CD4-positive, alpha-beta T cell treated with Interleukin-4 for 1 hour (primary cell): ENCODE measurements at regions not wholly inside any gene's neighbourhood (a gene's known extent, or its start where the extent isn't known, plus 50 kb on each side); places are given as distances from the start of the nearest gene placed in this dataset.

Experiments used
- DNase-seq, 2 donors: peaks; one replicate each; pipeline ENCODE4 v3.0.0-alpha.2; 2020 to 2022

- no peak for DNase-seq
Observed at GRCh38 chr3:148089171-148089570, 608.5 kb upstream of the AGTR1 start.

- no peak for DNase-seq
Observed at GRCh38 chr3:148090156-148090555, 607.5 kb upstream of the AGTR1 start.

- DNase-seq, result no peak
Observed at GRCh38 chr3:148092624-148093347, 604.9 kb upstream of the AGTR1 start.

- no peak for DNase-seq
Observed at GRCh38 chr3:148093753-148094152, 604.0 kb upstream of the AGTR1 start.

GRCh38 chr3:148095962-148096361 lies 601.7 kb upstream of the AGTR1 start:
- DNase-seq, result no peak

- DNase-seq, result no peak
Observed at GRCh38 chr3:148100476-148100875, 597.2 kb upstream of the AGTR1 start.

- no peak for DNase-seq
Observed at GRCh38 chr3:148101061-148101460, 596.6 kb upstream of the AGTR1 start.

- no peak for DNase-seq
Observed at GRCh38 chr3:148102156-148102555, 595.5 kb upstream of the AGTR1 start.

- no peak for DNase-seq
Observed at GRCh38 chr3:148106062-148106461, 591.6 kb upstream of the AGTR1 start.

GRCh38 chr3:148126956-148127355 lies 570.7 kb upstream of the AGTR1 start:
- DNase-seq, result no peak

GRCh38 chr3:148128136-148128535 lies 569.6 kb upstream of the AGTR1 start:
- no peak for DNase-seq

- DNase-seq, result no peak
Observed at GRCh38 chr3:148131990-148132638, 565.6 kb upstream of the AGTR1 start.

- no peak for DNase-seq
Observed at GRCh38 chr3:148136816-148137215, 560.9 kb upstream of the AGTR1 start.

GRCh38 chr3:148146241-148146640 lies 551.5 kb upstream of the AGTR1 start:
- no peak for DNase-seq

GRCh38 chr3:148146947-148147826 lies 550.5 kb upstream of the AGTR1 start:
- no peak for DNase-seq

- no peak for DNase-seq
Observed at GRCh38 chr3:148147903-148148302, 549.8 kb upstream of the AGTR1 start.

- no peak for DNase-seq
Observed at GRCh38 chr3:148149556-148149955, 548.1 kb upstream of the AGTR1 start.

GRCh38 chr3:148150141-148150540 lies 547.6 kb upstream of the AGTR1 start:
- no peak for DNase-seq

GRCh38 chr3:148158210-148158609 lies 539.5 kb upstream of the AGTR1 start:
- no peak for DNase-seq

GRCh38 chr3:148162132-148162531 lies 535.6 kb upstream of the AGTR1 start:
- no peak for DNase-seq

GRCh38 chr3:148168347-148168746 lies 529.4 kb upstream of the AGTR1 start:
- no peak for DNase-seq

GRCh38 chr3:148173851-148174250 lies 523.9 kb upstream of the AGTR1 start:
- no peak for DNase-seq

- DNase-seq, result no peak
Observed at GRCh38 chr3:148175214-148175613, 522.5 kb upstream of the AGTR1 start.

GRCh38 chr3:148178503-148178902 lies 519.2 kb upstream of the AGTR1 start:
- DNase-seq, result no peak
